Activated CD4-positive, alpha-beta T cell treated with anti-CD3 and anti-CD28 coated beads, Interleukin-2, amount 10 ng/mL, durations not matched to agents 24 days and 14 days (primary cell): ENCODE measurements at regions not wholly inside any gene's neighbourhood (a gene's known extent, or its start where the extent isn't known, plus 50 kb on each side); places are given as distances from the start of the nearest gene placed in this dataset.
"Not testable (repeated sequence)": the region's sequence is repeated elsewhere in the genome, so short reads cannot be mapped to it uniquely, and the experiment has no call there.

Experiments used
- DNase-seq: peaks from one replicate; pipeline ENCODE4 v3.0.0; 2022
- H3K27ac Mint-ChIP-seq: one replicate; pipeline ENCODE4 v1.8.0; 2022; ENCODE audit warnings: mild to moderate bottlenecking, mixed read lengths
- H3K27me3 Mint-ChIP-seq: one replicate; pipeline ENCODE4 v1.8.0; 2022; ENCODE audit warnings: mixed read lengths
- H3K36me3 Mint-ChIP-seq: one replicate; pipeline ENCODE4 v1.8.0; 2022; ENCODE audit warnings: low read depth, mild to moderate bottlenecking, mixed read lengths
- H3K4me1 Mint-ChIP-seq: one replicate; pipeline ENCODE4 v1.8.0; 2021; ENCODE audit warnings: mixed read lengths
- H3K4me3 Mint-ChIP-seq: one replicate; pipeline ENCODE4 v1.8.0; 2022; ENCODE audit warnings: mild to moderate bottlenecking, moderate library complexity, mixed read lengths
- H3K9me3 Mint-ChIP-seq: one replicate; pipeline ENCODE4 v1.8.0; 2021; ENCODE audit warnings: mixed read lengths
- intact Hi-C: fragments of 100-400 bp; cut with micrococcal nuclease; formaldehyde crosslinking; loops from one replicate; pipeline ENCODE4 v1.15.1; 2023

DNA sequence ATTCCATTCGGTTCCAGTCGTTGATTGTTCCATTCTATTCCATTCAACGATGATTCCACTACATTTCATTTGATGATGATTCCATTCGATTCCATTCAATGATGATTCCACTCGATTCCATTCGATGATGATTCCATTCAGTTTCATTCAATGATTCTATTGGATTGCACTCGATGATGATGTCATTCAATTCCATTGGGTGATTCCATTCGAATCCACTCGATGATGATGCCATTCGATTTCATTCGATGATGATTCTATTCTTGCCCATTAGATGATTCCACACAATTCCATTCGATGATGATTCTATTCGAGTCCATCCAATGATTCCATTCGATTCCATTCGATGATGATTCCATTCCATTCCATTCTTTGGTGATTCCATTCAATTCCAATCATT lies 1283.7 kb downstream of the TP53TG3F start:
- Mint-ChIP-seq H3K4me1 (no peaks in the 10 kb centered on the region), H3K4me3 (no peak overlapping the region), H3K27ac (no peak overlapping the region), H3K36me3 (peaks cover 6% of the 10 kb centered on the region), H3K9me3 (peaks cover 16% of the 10 kb centered on the region), H3K27me3 (no peaks in the 10 kb centered on the region)
- DNase-seq: no peak
- intact Hi-C loops: no loop called here

- H3K4me3 Mint-ChIP-seq: no peak overlapping the region
- intact Hi-C loops: no loop called here
- no peaks in the 10 kb centered on the region for H3K27me3 Mint-ChIP-seq
- peaks cover 51% of the 10 kb centered on the region for H3K9me3 Mint-ChIP-seq
- no peaks in the 10 kb centered on the region for H3K4me1 Mint-ChIP-seq
- no peak overlapping the region for H3K27ac Mint-ChIP-seq
- no peak for DNase-seq
- peaks cover 5% of the 10 kb centered on the region for H3K36me3 Mint-ChIP-seq
Observed at GRCh38 chr16:34758835-34759234, 1299.4 kb downstream of the TP53TG3F start.

GRCh38 chr16:34791835-34792234 lies 1332.4 kb downstream of the TP53TG3F start:
- intact Hi-C loops, H3K4me3 Mint-ChIP-seq, H3K4me1 Mint-ChIP-seq, H3K27me3 Mint-ChIP-seq, H3K36me3 Mint-ChIP-seq, H3K27ac Mint-ChIP-seq, DNase-seq: not testable (repeated sequence)
- peaks cover 25% of the 10 kb centered on the region for H3K9me3 Mint-ChIP-seq

DNA sequence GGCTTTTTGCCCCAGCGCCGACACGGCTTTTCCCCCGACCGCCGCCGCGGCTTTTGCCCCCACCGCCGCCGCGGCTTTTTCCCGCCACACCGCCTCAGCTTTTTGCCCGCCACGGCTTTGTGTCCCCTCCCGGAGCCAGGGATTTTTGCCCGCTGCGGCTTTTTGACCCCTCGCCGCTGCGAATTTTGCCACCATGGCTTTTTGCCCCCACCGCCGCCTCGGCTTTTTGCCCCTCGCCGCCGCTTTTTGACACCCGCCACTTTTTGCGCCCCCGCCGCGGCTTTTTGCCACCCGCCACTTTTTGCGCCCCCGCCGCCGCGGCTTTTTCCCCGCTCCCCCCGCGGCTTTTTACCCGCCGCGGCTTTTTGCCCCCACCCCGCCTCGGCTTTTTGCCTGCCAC lies 1342.5 kb downstream of the TP53TG3F start:
- Mint-ChIP-seq H3K27ac (no peak overlapping the region), H3K4me3 (no peak overlapping the region), H3K9me3 (peaks cover 9% of the 10 kb centered on the region), H3K4me1 (no peaks in the 10 kb centered on the region), H3K36me3 (no peaks in the 10 kb centered on the region), H3K27me3 (no peaks in the 10 kb centered on the region)
- intact Hi-C loops: no loop called here
- no peak for DNase-seq

GRCh38 chr16:34802396-34802795 lies 1343.0 kb downstream of the TP53TG3F start:
- H3K27ac Mint-ChIP-seq: no peak overlapping the region
- H3K9me3 Mint-ChIP-seq: peaks cover 8% of the 10 kb centered on the region
- intact Hi-C loops: no loop called here
- no peaks in the 10 kb centered on the region for H3K27me3 Mint-ChIP-seq
- H3K4me1 Mint-ChIP-seq: no peaks in the 10 kb centered on the region
- H3K36me3 Mint-ChIP-seq: no peaks in the 10 kb centered on the region
- DNase-seq: no peak
- H3K4me3 Mint-ChIP-seq: no peak overlapping the region

DNA sequence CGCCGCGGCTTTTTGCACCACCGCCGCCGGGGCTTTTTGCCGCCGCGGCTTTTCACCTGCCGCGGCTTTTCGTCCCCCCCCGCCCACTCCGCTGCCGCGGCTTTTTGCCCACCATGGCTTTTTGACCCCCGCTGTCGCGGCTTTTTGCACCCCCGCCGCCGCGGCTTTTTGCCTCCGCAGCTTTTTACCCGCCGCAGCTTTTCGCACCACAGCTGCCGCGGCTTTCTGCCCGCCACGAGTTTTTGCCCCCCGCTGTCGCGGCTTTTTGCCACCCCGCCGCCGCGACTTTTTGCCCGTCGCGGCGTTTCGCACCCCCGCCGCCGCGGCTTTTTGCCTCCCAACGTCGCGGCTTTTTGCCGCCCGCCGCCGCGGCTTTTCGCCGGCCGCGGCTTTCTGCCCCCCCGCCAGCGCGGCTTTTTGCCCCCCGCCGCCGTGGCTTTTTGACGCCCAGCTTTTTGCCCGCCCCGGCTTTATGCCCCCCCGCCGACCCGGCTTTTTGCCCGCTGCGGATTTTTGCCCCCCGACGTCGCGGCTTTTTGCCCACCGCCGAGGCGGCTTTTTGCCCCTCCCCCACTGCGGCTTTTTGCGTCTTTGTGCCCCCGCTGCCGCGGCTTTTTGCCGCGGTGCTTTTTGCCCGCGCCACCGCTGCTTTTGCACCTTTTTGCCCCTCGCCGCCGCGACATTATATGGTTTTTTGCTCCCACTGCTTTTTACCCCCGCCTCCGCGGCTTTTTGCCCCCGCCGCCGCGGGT lies 1343.6 kb downstream of the TP53TG3F start:
- intact Hi-C loops: no loop called here
- no peak overlapping the region for H3K27ac Mint-ChIP-seq
- peaks cover 8% of the 10 kb centered on the region for H3K9me3 Mint-ChIP-seq
- H3K27me3 Mint-ChIP-seq: no peaks in the 10 kb centered on the region
- H3K36me3 Mint-ChIP-seq: no peaks in the 10 kb centered on the region
- H3K4me1 Mint-ChIP-seq: no peaks in the 10 kb centered on the region
- H3K4me3 Mint-ChIP-seq: no peak overlapping the region
- no peak for DNase-seq

GRCh38 chr16:34803683-34804416 lies 1344.4 kb downstream of the TP53TG3F start:
- Mint-ChIP-seq H3K4me3 (no peak overlapping the region), H3K9me3 (peaks cover 3% of the 10 kb centered on the region), H3K27ac (no peak overlapping the region), H3K27me3 (no peaks in the 10 kb centered on the region), H3K36me3 (no peaks in the 10 kb centered on the region), H3K4me1 (no peaks in the 10 kb centered on the region)
- no peak for DNase-seq
- intact Hi-C loops: no loop called here

- H3K4me1 Mint-ChIP-seq, H3K9me3 Mint-ChIP-seq, H3K27me3 Mint-ChIP-seq, DNase-seq, H3K36me3 Mint-ChIP-seq, intact Hi-C loops, H3K27ac Mint-ChIP-seq, H3K4me3 Mint-ChIP-seq: not testable (repeated sequence)
Observed at GRCh38 chr16:34806992-34807644, 1347.7 kb downstream of the TP53TG3F start.

DNA sequence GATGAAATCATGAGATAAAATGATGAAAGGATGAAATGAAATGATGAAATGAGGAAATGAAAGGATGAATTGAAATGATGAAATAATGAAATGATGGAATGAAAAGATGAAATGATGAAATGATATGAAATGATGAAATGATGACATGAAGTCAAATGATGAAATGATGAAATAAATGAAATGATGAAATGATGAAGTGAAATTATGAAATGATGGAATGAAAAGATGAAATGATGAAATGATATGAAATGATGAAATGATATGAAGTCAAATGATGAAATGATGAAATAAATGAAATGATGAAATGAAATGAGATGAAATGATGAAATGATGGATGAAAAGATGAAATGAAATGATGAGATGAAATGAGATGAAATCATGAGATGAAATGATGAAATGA lies 1348.4 kb downstream of the TP53TG3F start:
- H3K4me3 Mint-ChIP-seq, H3K36me3 Mint-ChIP-seq, H3K27me3 Mint-ChIP-seq, H3K9me3 Mint-ChIP-seq, H3K4me1 Mint-ChIP-seq, DNase-seq, intact Hi-C loops, H3K27ac Mint-ChIP-seq: not testable (repeated sequence)

- H3K36me3 Mint-ChIP-seq, H3K4me3 Mint-ChIP-seq, DNase-seq, H3K27ac Mint-ChIP-seq, H3K27me3 Mint-ChIP-seq, H3K4me1 Mint-ChIP-seq, H3K9me3 Mint-ChIP-seq, intact Hi-C loops: not testable (repeated sequence)
Observed at GRCh38 chr16:34808530-34808929, 1349.1 kb downstream of the TP53TG3F start.
